ENCODE measurements at regions not wholly inside any gene's neighbourhood (a gene's known extent, or its start where the extent isn't known, plus 50 kb on each side); places are given as distances from the start of the nearest gene placed in this dataset.

GRCh38 chr2:172177996-172178395 is 75.3 kb upstream of the DLX2 start:
- no peaks in the 10 kb centered on the region for H3K36me3 ChIP-seq (ENCODE audit: control insufficient read depth in 1 of 2, insufficient read depth in 2 of 2, low read length in 2 of 2)
- H3K27ac ChIP-seq (ENCODE audit: low read depth, low read length): no peak overlapping the region
- CTCF ChIA-PET: interaction anchor here (1.0 to 2.0 kb wide), 2 partner anchors 48 to 283 kb away, joined by 5 to 11 read pairs; no protein-coding TSS in a partner anchor
- no peaks in the 10 kb centered on the region for H3K9me3 ChIP-seq (ENCODE audit: control insufficient read depth in 1 of 2, insufficient read depth in 1 of 2, low read depth in 1 of 2, low read length in 2 of 2)
- no peak overlapping the region for H3K4me3 ChIP-seq (replicated peaks in 1 of 2; ENCODE audit: low read depth in 1 of 2, low read length in 2 of 2)
- no peaks in the 10 kb centered on the region for H3K9me2 ChIP-seq (ENCODE audit: insufficient read depth)
- peak overlapping the region; percentile 59 for H2AFZ ChIP-seq (ENCODE audit: low read depth, low read length, poor library complexity, severe bottlenecking)
- intact Hi-C loops (cut with micrococcal nuclease): no loop called here
- ATAC-seq (no peak), DNase-seq (ENCODE audit: low read depth, low spot score) (no peak)
- peak overlapping the region; percentile 17; the same call in 1 of the 2 replicates for H3K4me2 ChIP-seq (ENCODE audit: low read length)
- POLR2A ChIA-PET: interaction anchor here (1.8 kb wide), 1 partner anchor 283 kb away, joined by 5 read pairs; no protein-coding TSS in a partner anchor
- RAD21 ChIA-PET (ENCODE audit: low non-redundant PET in 1 of 2, low total read pairs in 2 of 2, uncharacterized antibody in 2 of 2, unreplicated experiment in 2 of 2): no interaction called here
- no peaks in the 10 kb centered on the region for H3K27me3 ChIP-seq (ENCODE audit: insufficient read depth, low read length)
- H4K20me1 ChIP-seq (ENCODE audit: insufficient read depth): no peaks in the 10 kb centered on the region
- TF ChIP-seq, protein P1, sequence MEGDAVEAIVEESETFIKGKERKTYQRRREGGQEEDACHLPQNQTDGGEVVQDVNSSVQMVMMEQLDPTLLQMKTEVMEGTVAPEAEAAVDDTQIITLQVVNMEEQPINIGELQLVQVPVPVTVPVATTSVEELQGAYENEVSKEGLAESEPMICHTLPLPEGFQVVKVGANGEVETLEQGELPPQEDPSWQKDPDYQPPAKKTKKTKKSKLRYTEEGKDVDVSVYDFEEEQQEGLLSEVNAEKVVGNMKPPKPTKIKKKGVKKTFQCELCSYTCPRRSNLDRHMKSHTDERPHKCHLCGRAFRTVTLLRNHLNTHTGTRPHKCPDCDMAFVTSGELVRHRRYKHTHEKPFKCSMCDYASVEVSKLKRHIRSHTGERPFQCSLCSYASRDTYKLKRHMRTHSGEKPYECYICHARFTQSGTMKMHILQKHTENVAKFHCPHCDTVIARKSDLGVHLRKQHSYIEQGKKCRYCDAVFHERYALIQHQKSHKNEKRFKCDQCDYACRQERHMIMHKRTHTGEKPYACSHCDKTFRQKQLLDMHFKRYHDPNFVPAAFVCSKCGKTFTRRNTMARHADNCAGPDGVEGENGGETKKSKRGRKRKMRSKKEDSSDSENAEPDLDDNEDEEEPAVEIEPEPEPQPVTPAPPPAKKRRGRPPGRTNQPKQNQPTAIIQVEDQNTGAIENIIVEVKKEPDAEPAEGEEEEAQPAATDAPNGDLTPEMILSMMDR (IDR thresholded peaks at IDR 0.05 in 2 of 3, conservative IDR thresholded peaks at IDR 0.05 in 1 of 3; ENCODE audit: borderline replicate concordance in 1 of 3, insufficient read depth in 1 of 3, low read depth in 2 of 3, low read length in 2 of 3): no peak
- TF ChIP-seq, protein P2, sequence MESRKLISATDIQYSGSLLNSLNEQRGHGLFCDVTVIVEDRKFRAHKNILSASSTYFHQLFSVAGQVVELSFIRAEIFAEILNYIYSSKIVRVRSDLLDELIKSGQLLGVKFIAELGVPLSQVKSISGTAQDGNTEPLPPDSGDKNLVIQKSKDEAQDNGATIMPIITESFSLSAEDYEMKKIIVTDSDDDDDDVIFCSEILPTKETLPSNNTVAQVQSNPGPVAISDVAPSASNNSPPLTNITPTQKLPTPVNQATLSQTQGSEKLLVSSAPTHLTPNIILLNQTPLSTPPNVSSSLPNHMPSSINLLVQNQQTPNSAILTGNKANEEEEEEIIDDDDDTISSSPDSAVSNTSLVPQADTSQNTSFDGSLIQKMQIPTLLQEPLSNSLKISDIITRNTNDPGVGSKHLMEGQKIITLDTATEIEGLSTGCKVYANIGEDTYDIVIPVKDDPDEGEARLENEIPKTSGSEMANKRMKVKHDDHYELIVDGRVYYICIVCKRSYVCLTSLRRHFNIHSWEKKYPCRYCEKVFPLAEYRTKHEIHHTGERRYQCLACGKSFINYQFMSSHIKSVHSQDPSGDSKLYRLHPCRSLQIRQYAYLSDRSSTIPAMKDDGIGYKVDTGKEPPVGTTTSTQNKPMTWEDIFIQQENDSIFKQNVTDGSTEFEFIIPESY (IDR thresholded peaks at IDR 0.05; ENCODE audit: extremely low read depth, insufficient replicate concordance, low read length): no peak
- TF ChIP-seq CEBPB (IDR thresholded peaks at IDR 0.05; ENCODE audit: low read depth) (no peak), ZFX (IDR thresholded peaks at IDR 0.05) (no peak), MAX (IDR thresholded peaks at IDR 0.05) (no peak), POLR2AphosphoS5 (IDR thresholded peaks at IDR 0.05; ENCODE audit: low read depth, low read length) (no peak), RAD21 (IDR thresholded peaks at IDR 0.05; ENCODE audit: low read depth) (no peak), EZH2phosphoT487 (IDR thresholded peaks at IDR 0.05; ENCODE audit: borderline replicate concordance) (no peak), JUND (IDR thresholded peaks at IDR 0.05) (no peak), CBX3 (IDR thresholded peaks at IDR 0.05; ENCODE audit: low read depth) (no peak), ZNF274 (IDR thresholded peaks at IDR 0.05; ENCODE audit: low read depth, low read length) (no peak), ELF1 (IDR thresholded peaks at IDR 0.05; ENCODE audit: borderline replicate concordance, low read depth) (no peak), FOSL1 (IDR thresholded peaks at IDR 0.05; ENCODE audit: low read depth) (no peak), REST (IDR thresholded peaks at IDR 0.05; ENCODE audit: low read depth) (no peak), EGR1 (IDR thresholded peaks at IDR 0.05; ENCODE audit: low read depth) (no peak), YY1 (IDR thresholded peaks at IDR 0.05; ENCODE audit: extremely low read depth, insufficient replicate concordance, low read depth, low read length) (no peak), SP1 (IDR thresholded peaks at IDR 0.05; ENCODE audit: low read depth) (no peak)
- TF ChIP-seq, protein P3, sequence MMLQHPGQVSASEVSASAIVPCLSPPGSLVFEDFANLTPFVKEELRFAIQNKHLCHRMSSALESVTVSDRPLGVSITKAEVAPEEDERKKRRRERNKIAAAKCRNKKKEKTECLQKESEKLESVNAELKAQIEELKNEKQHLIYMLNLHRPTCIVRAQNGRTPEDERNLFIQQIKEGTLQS (IDR thresholded peaks at IDR 0.05): no peak
- H3K79me2 ChIP-seq (ENCODE audit: insufficient read depth, low read length): no peaks in the 10 kb centered on the region
- BruUV-seq (replicated peaks): no TSS peak
- no peak overlapping the region for H3K9ac ChIP-seq (ENCODE audit: low read length)
- peaks cover 5 to 24% of the 10 kb centered on the region in 2 experiments; a peak in 3 of 4 replicates for H3K4me1 ChIP-seq (ENCODE audit: control insufficient read depth in 1 of 2, insufficient read depth in 2 of 2, low read length in 2 of 2)

Measured in HCT116 (cell line).